ENCODE measurements at regions not wholly inside any gene's neighbourhood (a gene's known extent, or its start where the extent isn't known, plus 50 kb on each side); places are given as distances from the start of the nearest gene placed in this dataset.

GRCh38 chr17:79519601-79520000, 91.2 kb downstream of the RBFOX3 start:
- H3K4me3 ChIP-seq (ENCODE audit: low read depth, poor library complexity, severe bottlenecking), result no peak overlapping the region
- WGBS, 2 donors, result 74 to 84% methylated on average over 8 to 11 of the region's 11 CpGs
- DNase-seq (ENCODE audit: low spot score in 2 of 2), result no peak
- intact Hi-C loops (cut with DNase I; ENCODE audit: low total_unique reads), result no loop called here
- no peak for TF ChIP-seq CTCF (IDR thresholded peaks at IDR 0.05)
- TF ChIP-seq POLR2A (IDR thresholded peaks at IDR 0.05), result no peak

- intact Hi-C loops (cut with DNase I; ENCODE audit: low total_unique reads), result no loop called here
- no peak for DNase-seq (ENCODE audit: low spot score in 2 of 2)
- no peak overlapping the region for H3K4me3 ChIP-seq (ENCODE audit: low read depth, poor library complexity, severe bottlenecking)
- no peak for TF ChIP-seq POLR2A (IDR thresholded peaks at IDR 0.05)
- no peak for TF ChIP-seq CTCF (IDR thresholded peaks at IDR 0.05)
- WGBS, 2 donors, result 46 to 55% methylated on average over 31 of the region's 31 CpGs
These were observed 92.0 kb downstream of the RBFOX3 start for GRCh38 chr17:79518585-79519523.

GRCh38 chr17:79517827-79518584, 92.8 kb downstream of the RBFOX3 start:
- H3K4me3 ChIP-seq (ENCODE audit: low read depth, poor library complexity, severe bottlenecking), result no peak overlapping the region
- TF ChIP-seq POLR2A (IDR thresholded peaks at IDR 0.05) (no peak), CTCF (IDR thresholded peaks at IDR 0.05) (no peak)
- no peak for DNase-seq (ENCODE audit: low spot score in 2 of 2)
- WGBS, 2 donors, result 56 to 57% methylated on average over 24 of the region's 24 CpGs
- intact Hi-C loops (cut with DNase I; ENCODE audit: low total_unique reads), result no loop called here

- intact Hi-C loops (cut with DNase I; ENCODE audit: low total_unique reads), result no loop called here
- TF ChIP-seq POLR2A (IDR thresholded peaks at IDR 0.05) (no peak), CTCF (IDR thresholded peaks at IDR 0.05) (no peak)
- H3K4me3 ChIP-seq (ENCODE audit: low read depth, poor library complexity, severe bottlenecking), result no peak overlapping the region
- 67 to 72% methylated on average over 19 to 21 of the region's 21 CpGs for WGBS, 2 donors
- no peak for DNase-seq (ENCODE audit: low spot score in 2 of 2)
These were observed 94.9 kb downstream of the RBFOX3 start for GRCh38 chr17:79515646-79516571.

- 90 to 91% methylated on average over 7 of the region's 7 CpGs for WGBS, 2 donors
- no peak overlapping the region for H3K4me3 ChIP-seq (ENCODE audit: low read depth, poor library complexity, severe bottlenecking)
- TF ChIP-seq POLR2A (IDR thresholded peaks at IDR 0.05) (no peak), CTCF (IDR thresholded peaks at IDR 0.05) (no peak)
- intact Hi-C loops (cut with DNase I; ENCODE audit: low total_unique reads), result no loop called here
- DNase-seq (ENCODE audit: low spot score in 2 of 2), result no peak
These were observed 95.7 kb downstream of the RBFOX3 start for GRCh38 chr17:79515110-79515509.
